Mesenteric fat pad (tissue), 1 donor: ENCODE measurements at regions not wholly inside any gene's neighbourhood (a gene's known extent, or its start where the extent isn't known, plus 50 kb on each side); places are given as distances from the start of the nearest gene placed in this dataset.

Experiments used
- DNase-seq: peaks from one replicate; pipeline ENCODE4 v3.0.0-alpha.2; 2020; ENCODE audit warnings: low spot score
- donor health status: DM: yes; HTN: yes; CAD: no.

DNA sequence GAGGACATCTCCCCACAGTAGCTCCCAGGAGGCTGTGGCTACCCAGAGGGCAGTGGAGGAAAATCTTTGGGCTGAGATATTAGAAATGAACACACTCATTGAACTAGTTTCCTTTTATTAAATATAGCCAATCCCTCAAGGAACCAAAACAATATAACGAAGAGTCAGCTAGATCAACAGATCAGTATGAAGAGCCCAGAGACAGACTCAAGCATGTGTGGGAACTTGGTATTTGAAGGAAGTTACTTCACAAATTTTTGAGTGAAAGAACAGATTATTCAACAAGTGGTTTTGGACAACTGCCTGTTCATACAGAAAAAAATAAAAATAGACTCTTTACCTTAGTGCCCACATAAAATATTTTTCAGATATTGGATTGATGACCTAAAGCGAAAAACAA, 183.6 kb upstream of the PMFBP1 start:
- DNase-seq = no peak

DNA sequence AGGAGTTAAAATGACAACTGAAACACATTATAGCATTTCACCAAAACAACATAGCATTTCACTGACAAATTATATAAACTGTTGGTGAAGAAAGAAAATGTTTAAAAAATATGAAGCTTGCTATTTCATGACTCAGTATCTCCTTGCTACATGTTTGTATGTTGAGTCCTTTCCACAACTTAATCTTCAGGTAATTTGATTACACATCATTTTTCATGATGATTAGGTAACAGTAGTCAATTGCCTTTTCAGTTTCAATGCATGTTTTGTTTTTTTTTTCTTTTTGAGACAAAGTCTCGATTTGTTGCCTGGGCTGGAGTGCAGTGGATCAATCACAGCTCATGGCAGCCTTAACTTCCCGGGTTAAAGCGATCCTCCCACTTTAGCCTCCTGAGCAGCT, 177.8 kb upstream of the PMFBP1 start:
- DNase-seq = no peak

GRCh38 chr16:72332926-72333325, 161.0 kb upstream of the PMFBP1 start:
- DNase-seq = no peak

GRCh38 chr16:72324578-72324977, 152.6 kb upstream of the PMFBP1 start:
- DNase-seq = no peak

DNA sequence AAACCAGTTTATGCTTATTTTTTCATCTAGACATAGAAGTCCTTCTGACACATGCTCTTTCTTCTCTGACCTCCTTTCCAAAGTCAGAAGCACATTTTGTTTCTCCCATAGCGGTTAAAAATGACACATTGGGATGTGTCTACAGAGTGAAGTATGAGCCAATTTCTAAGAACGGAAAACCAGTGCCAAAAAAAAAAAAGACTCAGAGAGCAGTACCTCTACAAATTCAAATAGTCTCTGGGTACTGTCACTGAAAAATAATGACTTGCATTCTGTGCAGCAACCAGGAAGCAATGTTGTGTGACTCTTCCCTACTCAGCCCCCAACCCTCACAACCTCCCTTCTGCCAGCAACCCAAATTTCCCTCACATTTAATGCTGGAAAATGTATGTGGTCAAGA, 145.5 kb upstream of the PMFBP1 start:
- no peak for DNase-seq

- DNase-seq = no peak
Observed at GRCh38 chr16:72313903-72314302, 141.9 kb upstream of the PMFBP1 start.

DNA sequence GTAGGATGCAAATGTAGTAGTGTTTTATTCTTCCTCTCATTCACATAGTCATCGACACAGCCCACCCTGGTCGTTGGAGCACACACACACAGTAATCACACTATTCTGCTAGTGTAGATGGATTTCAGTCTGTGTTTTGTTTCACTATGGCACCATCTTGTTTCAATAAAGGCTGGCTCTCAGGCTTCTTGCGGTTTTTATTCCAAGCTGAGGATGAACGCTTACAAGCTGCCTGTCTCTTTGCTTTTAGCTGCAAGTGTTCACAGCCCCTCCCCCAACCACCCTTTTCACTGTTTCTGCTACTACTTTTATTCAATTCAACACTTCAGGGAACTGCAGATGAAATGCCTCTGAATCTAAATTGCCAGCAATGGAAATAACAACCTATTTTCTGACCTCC, 140.9 kb upstream of the PMFBP1 start:
- no peak for DNase-seq

GRCh38 chr16:72311426-72311825, 139.5 kb upstream of the PMFBP1 start:
- DNase-seq = no peak

DNA sequence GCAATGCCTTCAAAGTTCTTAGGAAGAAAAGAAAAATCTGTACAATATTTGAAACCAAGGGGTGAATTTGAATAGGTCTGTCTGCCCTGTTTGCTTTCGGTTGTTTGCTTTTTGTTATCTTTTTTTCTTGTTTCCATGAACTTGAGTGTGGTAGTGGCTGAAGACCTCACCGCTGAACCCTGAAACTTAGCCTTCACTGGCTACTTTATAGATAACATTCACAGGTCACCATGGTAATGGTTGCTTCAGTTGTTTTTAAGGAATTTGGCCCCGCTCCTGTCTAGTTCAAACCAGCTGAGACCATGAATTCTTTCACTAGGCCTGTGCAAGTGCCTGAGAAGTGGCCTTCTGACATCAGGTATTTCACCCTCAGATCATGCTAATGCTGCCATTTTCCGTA, 137.0 kb upstream of the PMFBP1 start:
- DNase-seq = no peak

GRCh38 chr16:72308396-72308795, 136.4 kb upstream of the PMFBP1 start:
- DNase-seq = no peak

GRCh38 chr16:72302332-72302731, 130.4 kb upstream of the PMFBP1 start:
- no peak for DNase-seq

DNA sequence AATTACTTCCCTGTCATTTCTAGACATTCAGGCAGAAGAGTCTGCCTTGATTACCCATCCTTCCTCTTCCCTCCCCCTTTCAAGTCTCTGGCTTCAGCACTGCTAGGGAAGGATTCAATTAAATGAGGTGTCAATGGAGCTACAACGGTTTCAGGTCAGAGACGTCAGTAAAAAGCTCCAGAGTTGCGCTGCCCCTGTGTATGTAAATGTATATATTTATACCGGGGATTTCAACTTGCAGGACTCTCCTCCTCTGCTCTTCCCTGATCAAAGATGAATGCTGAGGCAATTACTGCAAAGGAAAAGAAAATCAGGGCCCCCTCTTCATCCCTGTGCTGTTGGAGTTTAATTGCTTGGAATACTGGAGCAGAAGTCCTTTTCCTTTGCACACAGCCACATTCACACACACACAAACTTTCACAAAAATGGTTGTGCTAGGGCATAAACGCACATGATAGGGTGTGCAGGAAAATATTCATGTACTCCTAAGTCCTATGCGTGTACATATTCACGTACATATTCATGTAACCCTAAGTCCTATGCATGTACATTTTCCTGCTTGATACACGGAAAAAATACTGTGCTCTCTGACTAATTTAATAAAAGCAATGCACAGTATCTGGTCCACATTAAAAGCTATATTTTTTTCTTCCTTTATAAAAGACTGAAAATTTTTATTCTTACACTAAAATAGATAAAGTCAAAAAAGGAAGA, 129.7 kb upstream of the PMFBP1 start:
- no peak for DNase-seq

DNA sequence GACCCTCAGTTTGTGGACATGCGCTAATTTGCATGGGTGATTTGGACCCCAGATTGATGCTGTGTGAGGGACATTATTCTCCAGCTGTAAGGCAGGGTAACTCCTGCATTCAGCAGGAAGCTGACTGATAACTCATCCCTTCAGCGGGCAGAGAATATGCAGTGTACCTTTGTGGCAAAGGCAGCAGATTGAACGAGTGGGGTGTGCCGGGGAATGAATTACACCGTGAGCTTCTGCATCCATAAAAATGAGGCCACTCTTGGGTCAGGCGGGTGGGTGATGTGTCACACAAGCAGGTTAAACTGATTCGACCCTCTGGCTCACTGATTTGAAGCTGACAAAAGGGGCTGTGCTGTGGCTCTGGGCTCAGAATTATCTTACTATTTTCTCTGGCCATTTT, 128.9 kb upstream of the PMFBP1 start:
- DNase-seq = no peak

- no peak for DNase-seq
Observed at GRCh38 chr16:72299684-72300243, 127.8 kb upstream of the PMFBP1 start.

GRCh38 chr16:72298961-72299360, 127.0 kb upstream of the PMFBP1 start:
- no peak for DNase-seq

- no peak for DNase-seq
Observed at GRCh38 chr16:72295914-72296313, 124.0 kb upstream of the PMFBP1 start.

GRCh38 chr16:72291531-72291981, 119.6 kb upstream of the PMFBP1 start:
- no peak for DNase-seq

DNA sequence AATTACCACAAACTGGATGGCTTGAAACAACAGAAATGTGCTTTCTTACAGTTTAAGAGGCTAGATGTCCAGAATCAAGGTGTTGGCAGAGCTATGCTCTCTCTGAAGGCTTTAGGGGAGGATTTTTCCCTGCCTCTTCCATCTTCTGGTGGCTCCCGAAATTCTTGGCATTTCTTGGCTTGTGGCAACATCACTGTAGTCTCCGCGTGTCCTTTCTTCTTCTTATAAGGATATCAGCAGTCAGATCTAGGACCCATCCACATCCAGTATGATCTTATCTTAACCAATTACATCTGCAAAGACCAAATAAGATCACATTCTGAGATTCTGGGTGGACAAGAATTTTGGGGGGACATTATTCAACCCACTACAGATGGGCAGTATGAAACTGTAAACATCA, 119.2 kb upstream of the PMFBP1 start:
- no peak for DNase-seq

- no peak for DNase-seq
Observed at GRCh38 chr16:72287649-72288048, 115.7 kb upstream of the PMFBP1 start.

- no peak for DNase-seq
Observed at GRCh38 chr16:72286936-72287620, 115.1 kb upstream of the PMFBP1 start.

DNA sequence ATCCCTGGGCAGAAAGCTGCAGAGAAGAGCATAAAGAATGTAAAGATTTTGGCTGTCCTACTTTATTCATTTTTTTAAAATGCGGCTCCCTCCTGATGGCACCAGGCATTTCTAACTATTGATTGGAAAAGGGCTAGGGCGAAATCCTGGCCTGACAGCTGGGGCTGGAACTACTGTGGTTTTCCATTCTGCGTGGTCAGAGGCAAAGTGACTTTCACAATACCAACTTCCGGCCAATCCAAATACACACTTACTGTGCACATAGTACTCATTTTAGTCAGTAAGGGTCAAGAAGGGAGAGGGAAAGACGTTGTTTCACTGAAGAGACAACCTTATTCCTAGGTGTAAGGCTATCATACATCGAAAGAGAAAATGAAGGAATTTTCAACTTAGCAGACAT, 113.8 kb upstream of the PMFBP1 start:
- no peak for DNase-seq

GRCh38 chr16:72285324-72285723, 113.4 kb upstream of the PMFBP1 start:
- DNase-seq = no peak
